GM18511 (cell line): ENCODE measurements at regions not wholly inside any gene's neighbourhood (a gene's known extent, or its start where the extent isn't known, plus 50 kb on each side); places are given as distances from the start of the nearest gene placed in this dataset.
A peak's percentile ranks its signal among the peaks of the same experiment; 100 is the strongest.

Source experiments
- ATAC-seq: cut with Tn5 transposase; IDR thresholded peaks from one replicate; pipeline ENCODE4 v1.9.1; 2021; ENCODE audit warnings: mild to moderate bottlenecking, moderate library complexity; ENCODE audit not compliant: unreplicated experiment

DNA sequence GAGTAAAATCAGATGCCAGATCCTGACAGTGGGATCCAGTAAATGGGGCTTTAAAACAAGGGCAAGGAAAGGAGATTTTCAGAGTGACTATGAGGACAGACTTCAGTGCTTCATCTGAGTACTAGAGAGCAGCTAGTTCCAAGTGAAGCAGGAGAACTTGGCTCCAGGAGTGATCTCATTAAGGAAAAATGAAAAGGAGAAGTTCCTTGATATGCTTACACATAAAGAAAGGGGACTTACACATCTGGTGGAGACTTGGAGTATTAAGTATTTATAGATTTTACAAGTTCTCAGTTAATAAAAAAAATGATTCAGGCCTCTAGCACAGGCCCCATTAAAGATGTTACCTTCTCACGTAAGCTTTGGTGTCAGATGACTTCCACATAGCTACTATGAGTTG is 105.8 kb downstream of the ICOS start:
- no peak for ATAC-seq

- peak; percentile 71 for ATAC-seq
Observed at GRCh38 chr2:204046145-204046544, 109.6 kb downstream of the ICOS start.

DNA sequence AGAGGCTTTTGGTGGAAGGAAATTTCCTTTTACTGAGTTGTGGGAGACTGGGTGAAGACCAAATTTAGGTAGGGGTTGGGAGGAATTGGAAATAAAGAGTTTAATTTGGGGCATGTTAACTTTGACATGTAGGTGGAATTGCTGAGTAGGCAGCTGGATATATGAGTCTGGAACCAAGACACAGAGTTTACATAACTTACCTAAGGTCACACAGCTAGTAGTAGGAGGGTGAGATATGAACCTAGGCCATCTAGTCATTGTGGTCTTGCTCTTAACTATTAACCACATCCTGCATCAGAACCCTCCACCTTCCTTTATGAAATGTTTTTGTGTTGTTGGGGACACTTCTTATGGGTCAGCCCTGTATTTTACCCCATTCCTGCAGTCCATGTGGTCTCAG is 113.1 kb downstream of the ICOS start:
- ATAC-seq, result peak; percentile 88

GRCh38 chr2:204050681-204051080 is 114.1 kb downstream of the ICOS start:
- ATAC-seq, result no peak

- ATAC-seq, result no peak
Observed at GRCh38 chr2:204051476-204051875, 114.9 kb downstream of the ICOS start.

GRCh38 chr2:204051984-204052556 is 115.5 kb downstream of the ICOS start:
- ATAC-seq, result no peak

GRCh38 chr2:204059016-204059415 is 122.5 kb downstream of the ICOS start:
- ATAC-seq, result no peak

DNA sequence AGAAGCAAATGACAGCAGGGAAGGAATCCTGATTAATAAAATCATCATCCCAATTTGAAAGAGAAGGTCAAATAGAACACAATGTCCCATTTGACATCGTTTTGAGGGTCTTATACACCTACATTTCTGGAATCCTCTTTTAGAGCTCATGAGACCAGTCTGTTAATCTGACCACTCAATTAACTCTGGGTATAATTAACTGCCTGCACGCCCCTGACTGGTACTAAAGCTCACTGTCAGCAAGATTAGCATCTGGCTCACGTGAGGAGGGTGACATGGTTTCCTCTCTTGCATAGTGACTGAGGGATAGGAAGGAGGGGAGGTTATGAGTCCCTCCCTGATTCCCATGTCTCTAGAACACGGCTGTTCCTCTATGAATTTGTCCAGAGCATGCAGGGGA is 124.3 kb downstream of the ICOS start:
- no peak for ATAC-seq

DNA sequence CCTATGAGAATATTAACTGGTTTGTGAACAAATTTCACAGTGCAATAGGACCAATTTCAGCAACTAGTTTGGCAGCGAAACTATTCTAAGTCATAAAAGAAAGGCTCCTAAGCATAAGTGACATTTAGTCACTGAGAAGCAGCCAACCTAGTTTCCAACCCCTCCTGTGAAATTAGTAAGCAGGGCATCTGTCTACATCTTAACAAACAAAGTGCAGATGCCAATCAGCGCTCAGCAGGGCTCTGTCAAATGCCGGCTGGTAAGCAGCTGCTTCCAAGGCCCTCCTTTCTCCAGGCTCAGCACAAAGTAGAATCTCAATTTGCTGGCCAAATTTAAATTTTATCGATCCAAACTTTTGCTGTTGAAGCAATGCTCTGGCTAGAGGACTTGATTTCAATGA is 124.7 kb downstream of the ICOS start:
- ATAC-seq, result no peak

DNA sequence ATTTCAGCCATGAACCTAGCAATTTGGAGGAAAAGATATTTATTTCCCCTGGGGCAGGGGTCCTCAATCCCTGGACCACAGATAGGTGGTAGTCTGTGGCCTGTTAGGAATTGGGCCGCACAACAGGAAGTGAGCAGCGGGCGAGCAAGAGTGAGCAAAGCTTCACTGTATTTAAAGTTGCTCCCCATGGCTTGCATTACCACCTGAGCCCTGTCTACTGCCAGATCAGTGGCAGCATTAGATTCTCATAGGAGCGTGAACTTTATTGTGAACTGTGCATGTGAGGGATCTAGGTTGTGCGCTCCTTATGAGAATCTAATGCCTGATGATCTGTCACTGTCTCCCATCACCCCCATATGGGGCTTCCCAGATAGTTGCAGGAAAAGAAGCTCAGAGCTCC is 127.6 kb downstream of the ICOS start:
- no peak for ATAC-seq

GRCh38 chr2:204065566-204065965 is 129.0 kb downstream of the ICOS start:
- ATAC-seq, result no peak

GRCh38 chr2:204066051-204066450 is 129.5 kb downstream of the ICOS start:
- ATAC-seq, result no peak

- no peak for ATAC-seq
Observed at GRCh38 chr2:204069804-204070203, 133.2 kb downstream of the ICOS start.

GRCh38 chr2:204072443-204073324 is 136.1 kb downstream of the ICOS start:
- ATAC-seq, result peak; percentile 54

DNA sequence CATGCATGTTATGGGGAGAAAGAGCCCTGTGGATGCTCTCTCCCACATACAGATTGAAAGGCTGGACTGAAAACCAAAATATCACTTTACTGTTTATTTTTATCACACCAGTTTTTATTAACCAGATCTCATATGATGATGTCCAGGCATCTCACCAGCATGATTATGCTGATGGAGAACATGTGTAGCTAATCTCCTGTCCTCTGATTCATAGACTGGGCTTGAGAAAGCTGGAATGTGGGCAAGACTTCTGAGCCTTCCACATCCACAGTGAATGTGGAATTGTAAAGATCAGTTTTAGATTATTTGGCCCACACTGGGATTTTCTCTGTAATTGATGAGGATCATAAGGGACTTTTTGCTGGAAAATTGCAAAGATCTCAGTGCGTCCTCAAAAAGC is 137.9 kb downstream of the ICOS start:
- ATAC-seq, result no peak

DNA sequence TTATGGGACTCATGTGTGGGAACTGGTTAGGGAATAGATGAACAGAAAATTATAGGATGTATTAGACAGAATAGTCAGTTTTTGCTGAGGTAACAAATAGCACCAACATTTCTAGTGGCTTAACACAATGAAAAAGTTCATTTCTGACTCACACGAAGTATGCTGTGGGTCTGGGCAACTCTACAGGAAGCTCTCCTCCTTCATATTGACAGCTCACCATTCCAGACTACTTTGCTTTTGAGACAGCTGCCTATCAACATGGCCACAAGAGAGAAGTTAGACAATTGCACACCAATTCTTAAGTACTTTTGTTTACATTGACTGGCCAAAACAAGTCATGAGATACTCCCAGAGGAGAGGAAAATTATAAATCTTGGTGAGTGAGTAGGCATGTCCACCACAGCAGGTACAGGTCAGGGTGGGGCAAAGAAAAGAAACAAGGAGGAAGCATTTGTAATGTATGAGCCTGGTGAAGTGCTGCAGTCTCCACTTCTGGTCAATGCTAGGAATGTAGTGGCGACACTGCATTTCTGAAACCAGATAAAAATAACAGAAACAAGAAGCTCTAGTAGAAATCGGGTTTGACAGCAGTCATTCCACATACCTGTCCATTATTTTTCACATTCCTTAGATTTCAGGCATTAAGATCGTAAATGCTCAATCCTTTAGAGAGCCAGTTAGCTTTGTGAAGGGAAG is 141.6 kb downstream of the ICOS start:
- ATAC-seq, result no peak

- no peak for ATAC-seq
Observed at GRCh38 chr2:204081487-204082425, 145.2 kb downstream of the ICOS start.

- no peak for ATAC-seq
Observed at GRCh38 chr2:204086167-204086566, 149.6 kb downstream of the ICOS start.

- ATAC-seq, result no peak
Observed at GRCh38 chr2:204089105-204089504, 152.5 kb downstream of the ICOS start.

- ATAC-seq, result no peak
Observed at GRCh38 chr2:204089574-204089973, 153.0 kb downstream of the ICOS start.

- ATAC-seq, result no peak
Observed at GRCh38 chr2:204090021-204090420, 153.5 kb downstream of the ICOS start.
